GM06990 (cell line): ENCODE measurements at regions not wholly inside any gene's neighbourhood (a gene's known extent, or its start where the extent isn't known, plus 50 kb on each side); places are given as distances from the start of the nearest gene placed in this dataset.
"Not testable (repeated sequence)": the region's sequence is repeated elsewhere in the genome, so short reads cannot be mapped to it uniquely, and the experiment has no call there.

Experiments
- DNase-seq: peaks from one replicate; pipeline ENCODE4 v3.0.0-alpha.2; 2011; ENCODE audit not compliant: insufficient read length; ENCODE audit errors: extremely low read depth
- H3K27me3 ChIP-seq: replicated peaks from 2 replicates; pipeline ENCODE4 v1.6.0; 2011; ENCODE audit warnings: low read length; ENCODE audit not compliant: control insufficient read depth, insufficient read depth
- H3K36me3 ChIP-seq: 2 replicates; pipeline ENCODE4 v1.5.1; 2011; ENCODE audit warnings: low read length; ENCODE audit not compliant: control insufficient read depth, insufficient read depth
- H3K4me3 ChIP-seq: replicated peaks from 2 replicates; pipeline ENCODE4 v1.5.1; 2011; ENCODE audit warnings: low read depth, mild to moderate bottlenecking, control low read depth, low read length
- TF ChIP-seq, protein P1 (sequence below): IDR thresholded peaks from 2 replicates; pipeline ENCODE4 v1.5.1; 2011; ENCODE audit warnings: low read length, control low read depth, mild to moderate bottlenecking, inconsistent platforms; ENCODE audit not compliant: insufficient read depth, poor library complexity, severe bottlenecking

DNA sequence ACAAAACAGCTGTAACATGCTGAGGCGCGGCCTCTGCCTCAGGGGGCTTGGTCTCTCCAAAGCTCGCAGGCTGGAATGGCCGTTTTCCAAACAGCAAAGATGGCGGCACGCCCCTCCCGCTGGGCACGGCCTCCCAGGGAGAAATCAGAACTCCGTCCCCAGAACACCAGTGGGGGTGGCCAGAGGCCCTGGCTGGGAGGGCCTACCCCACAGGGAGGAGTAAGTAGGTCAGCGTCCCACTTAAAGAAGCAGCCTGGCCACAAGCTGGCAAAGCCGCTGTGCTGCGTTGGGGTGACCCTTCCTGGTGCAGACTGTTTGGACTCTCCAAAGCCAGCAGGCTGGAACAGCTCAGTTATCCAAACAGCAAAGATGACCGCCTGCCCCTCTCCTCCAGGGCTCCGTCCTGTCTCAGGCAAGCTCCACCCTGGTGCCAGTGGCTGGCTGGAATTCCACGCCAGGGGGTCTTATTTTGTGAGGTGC, 862.8 kb downstream of the TRIML1 start:
- TF ChIP-seq, protein P1, sequence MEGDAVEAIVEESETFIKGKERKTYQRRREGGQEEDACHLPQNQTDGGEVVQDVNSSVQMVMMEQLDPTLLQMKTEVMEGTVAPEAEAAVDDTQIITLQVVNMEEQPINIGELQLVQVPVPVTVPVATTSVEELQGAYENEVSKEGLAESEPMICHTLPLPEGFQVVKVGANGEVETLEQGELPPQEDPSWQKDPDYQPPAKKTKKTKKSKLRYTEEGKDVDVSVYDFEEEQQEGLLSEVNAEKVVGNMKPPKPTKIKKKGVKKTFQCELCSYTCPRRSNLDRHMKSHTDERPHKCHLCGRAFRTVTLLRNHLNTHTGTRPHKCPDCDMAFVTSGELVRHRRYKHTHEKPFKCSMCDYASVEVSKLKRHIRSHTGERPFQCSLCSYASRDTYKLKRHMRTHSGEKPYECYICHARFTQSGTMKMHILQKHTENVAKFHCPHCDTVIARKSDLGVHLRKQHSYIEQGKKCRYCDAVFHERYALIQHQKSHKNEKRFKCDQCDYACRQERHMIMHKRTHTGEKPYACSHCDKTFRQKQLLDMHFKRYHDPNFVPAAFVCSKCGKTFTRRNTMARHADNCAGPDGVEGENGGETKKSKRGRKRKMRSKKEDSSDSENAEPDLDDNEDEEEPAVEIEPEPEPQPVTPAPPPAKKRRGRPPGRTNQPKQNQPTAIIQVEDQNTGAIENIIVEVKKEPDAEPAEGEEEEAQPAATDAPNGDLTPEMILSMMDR: no peak
- H3K27me3 ChIP-seq: no peaks in the 10 kb centered on the region
- H3K4me3 ChIP-seq: no peak overlapping the region
- no peak for DNase-seq
- H3K36me3 ChIP-seq: no peaks in the 10 kb centered on the region

DNA sequence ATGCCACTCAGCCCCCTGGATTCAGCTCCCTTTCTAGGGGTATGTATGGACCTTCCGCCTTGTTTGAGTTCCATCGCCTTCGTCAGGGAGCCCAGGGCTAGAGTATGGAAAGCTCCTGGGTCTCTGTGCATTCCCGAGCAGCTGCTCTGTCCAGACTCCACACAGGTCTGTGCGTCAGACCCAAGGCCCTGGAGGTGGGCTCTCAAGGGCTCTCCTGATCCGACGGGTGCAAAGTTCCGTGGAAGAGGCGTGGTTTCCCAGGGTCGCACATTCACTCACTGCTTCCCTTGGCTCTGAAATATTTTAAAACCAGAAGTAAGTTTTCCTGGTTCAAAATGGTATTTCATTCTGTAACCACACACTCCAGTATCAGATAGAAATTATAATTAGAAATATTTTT, 863.2 kb downstream of the TRIML1 start:
- no peaks in the 10 kb centered on the region for H3K27me3 ChIP-seq
- TF ChIP-seq, protein P1: no peak

DNA sequence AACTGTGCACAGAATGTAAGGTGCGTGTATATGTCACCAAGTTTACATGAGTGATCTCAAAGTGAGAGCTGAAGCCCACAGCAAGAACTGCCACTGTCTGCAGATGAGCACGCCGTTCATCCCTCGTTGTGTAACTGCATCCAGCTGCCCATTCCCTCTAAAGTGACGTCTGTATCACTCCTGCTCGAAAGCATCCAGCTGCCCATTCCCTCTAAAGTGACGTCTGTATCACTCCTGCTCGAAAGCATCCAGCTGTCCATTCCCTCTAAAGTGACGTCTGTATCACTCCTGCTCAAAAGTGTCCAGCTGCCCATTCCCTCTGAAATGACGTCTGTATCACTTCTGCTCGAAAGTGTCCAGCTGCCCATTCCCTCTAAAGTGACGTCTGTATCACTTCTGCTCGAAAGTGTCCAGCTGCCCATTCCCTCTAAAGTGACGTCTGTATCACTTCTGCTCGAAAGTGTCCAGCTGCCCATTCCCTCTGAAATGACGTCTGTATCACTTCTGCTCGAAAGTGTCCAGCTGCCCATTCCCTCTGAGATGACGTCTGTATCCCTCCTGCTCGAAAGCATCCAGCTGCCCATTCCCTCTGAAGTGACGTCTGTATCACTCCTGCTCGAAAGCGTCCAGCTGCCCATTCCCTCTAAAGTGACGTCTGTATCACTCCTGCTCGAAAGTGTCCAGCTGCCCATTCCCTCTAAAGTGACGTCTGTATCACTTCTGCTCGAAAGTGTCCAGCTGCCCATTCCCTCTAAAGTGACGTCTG, 871.4 kb downstream of the TRIML1 start:
- H3K4me3 ChIP-seq, H3K27me3 ChIP-seq, H3K36me3 ChIP-seq, DNase-seq: not testable (repeated sequence)

More for the DNA sequence above, 863.2 kb downstream of the TRIML1 start:
- Histone ChIP-seq H3K4me3 (no peak overlapping the region), H3K36me3 (no peaks in the 10 kb centered on the region)
- no peak for DNase-seq

DNA sequence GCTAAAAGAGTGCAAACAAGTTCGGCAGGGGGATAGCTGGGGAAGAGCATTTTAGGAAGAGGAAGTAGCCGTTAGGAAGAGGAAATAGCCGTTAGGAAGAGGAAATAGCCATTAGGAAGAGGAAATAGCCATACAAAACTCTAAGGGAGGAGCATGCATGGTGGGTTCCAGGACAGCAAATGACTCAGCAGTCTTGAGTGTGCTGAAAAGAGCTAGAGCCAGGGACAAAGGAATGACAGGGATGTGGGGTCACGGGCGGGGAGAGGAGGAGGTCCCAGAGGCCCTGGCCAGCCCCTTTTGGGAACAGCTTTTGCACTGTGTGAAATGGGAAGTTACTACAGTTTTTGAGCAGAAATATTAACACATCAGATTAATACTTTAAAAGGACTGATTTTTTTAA, 882.6 kb downstream of the TRIML1 start:
- Histone ChIP-seq H3K4me3 (no peak overlapping the region), H3K27me3 (no peaks in the 10 kb centered on the region), H3K36me3 (no peaks in the 10 kb centered on the region)
- DNase-seq: no peak
- TF ChIP-seq, protein P1: no peak

DNA sequence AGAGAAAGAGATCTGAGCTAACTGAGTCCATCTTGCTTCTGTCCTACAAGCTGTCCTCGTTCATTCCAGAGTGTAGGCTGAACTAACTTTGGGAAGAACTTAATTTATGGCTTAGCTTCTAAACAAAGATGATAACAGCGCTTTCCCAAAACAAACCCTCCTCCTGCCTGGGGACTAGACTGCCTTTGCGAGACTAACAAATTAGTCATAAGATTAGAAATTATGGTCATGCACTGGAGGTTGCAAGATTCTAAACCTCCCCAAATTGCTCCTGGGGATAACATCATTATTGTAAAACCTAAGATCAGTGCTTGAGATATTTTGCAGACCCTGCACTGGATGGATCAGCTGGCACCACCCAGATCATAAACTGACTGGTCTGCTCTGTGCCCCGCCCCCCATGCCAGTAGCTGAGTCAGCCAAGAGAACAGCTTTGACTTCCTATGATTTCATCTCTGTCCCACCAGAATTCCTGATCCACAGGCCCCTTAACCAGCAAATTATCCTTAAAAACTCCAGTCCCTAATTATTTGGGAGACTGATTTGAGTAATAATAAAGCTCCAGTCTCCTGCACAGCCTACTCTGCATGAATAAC, 883.3 kb downstream of the TRIML1 start:
- no peaks in the 10 kb centered on the region for H3K36me3 ChIP-seq
- H3K4me3 ChIP-seq: no peak overlapping the region
- no peak for DNase-seq

DNA sequence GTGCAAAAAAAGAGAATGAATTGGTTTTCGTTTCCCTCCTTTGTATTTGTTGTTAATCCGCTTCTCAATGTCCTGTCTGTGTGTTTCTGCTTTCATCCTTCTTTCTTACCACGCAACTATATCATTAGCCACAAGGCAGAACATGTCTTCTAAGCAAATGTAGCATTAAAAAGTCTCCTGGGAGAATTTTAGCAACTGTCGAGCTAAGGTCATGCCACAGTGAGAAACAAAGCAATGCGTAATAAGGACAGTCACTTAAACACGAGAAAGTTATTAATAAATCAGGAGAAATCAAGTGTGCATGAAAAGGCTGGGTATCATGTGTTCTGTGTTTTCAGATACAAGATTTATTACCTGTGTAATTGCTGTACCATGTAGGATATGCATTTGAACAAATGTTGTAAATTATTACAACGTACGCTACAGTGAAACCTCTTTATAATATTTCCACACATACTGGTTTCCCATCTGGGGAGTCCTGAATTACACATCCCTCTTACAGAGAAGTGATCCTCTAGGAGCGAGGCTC, 890.8 kb downstream of the TRIML1 start:
- H3K36me3 ChIP-seq: no peaks in the 10 kb centered on the region
- TF ChIP-seq, protein P1: no peak
- H3K4me3 ChIP-seq: no peak overlapping the region
- DNase-seq: no peak
- H3K27me3 ChIP-seq: no peaks in the 10 kb centered on the region

More for the DNA sequence above, 883.3 kb downstream of the TRIML1 start:
- no peaks in the 10 kb centered on the region for H3K27me3 ChIP-seq
- TF ChIP-seq, protein P1: no peak
